ENCODE measurements at regions not wholly inside any gene's neighbourhood (a gene's known extent, or its start where the extent isn't known, plus 50 kb on each side); places are given as distances from the start of the nearest gene placed in this dataset.

DNA sequence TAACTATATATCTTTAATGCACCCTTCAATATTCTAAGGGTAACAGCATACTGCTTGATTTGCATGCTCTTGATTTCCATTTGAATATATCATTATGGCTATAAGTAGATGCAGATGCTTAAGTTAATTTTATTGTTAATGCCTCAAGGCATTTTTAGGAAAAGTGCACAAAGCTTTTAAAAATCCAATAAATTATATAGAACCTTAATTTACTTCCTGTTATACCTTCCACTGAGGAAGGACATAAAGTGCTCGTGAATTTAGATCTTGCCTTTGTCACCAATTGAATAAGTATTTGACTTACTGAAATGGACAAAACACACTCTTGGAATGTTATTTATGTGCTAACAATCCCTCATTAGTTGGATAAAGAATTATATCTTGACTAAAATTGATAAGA lies 276.7 kb upstream of the CCDC54 start:
- TF ChIP-seq, protein P1, sequence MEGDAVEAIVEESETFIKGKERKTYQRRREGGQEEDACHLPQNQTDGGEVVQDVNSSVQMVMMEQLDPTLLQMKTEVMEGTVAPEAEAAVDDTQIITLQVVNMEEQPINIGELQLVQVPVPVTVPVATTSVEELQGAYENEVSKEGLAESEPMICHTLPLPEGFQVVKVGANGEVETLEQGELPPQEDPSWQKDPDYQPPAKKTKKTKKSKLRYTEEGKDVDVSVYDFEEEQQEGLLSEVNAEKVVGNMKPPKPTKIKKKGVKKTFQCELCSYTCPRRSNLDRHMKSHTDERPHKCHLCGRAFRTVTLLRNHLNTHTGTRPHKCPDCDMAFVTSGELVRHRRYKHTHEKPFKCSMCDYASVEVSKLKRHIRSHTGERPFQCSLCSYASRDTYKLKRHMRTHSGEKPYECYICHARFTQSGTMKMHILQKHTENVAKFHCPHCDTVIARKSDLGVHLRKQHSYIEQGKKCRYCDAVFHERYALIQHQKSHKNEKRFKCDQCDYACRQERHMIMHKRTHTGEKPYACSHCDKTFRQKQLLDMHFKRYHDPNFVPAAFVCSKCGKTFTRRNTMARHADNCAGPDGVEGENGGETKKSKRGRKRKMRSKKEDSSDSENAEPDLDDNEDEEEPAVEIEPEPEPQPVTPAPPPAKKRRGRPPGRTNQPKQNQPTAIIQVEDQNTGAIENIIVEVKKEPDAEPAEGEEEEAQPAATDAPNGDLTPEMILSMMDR (IDR thresholded peaks at IDR 0.05), result no peak
- no peak for TF ChIP-seq POLR2A (IDR thresholded peaks at IDR 0.05)
